Endothelial cell of umbilical vein (primary cell): ENCODE measurements at regions not wholly inside any gene's neighbourhood (a gene's known extent, or its start where the extent isn't known, plus 50 kb on each side); places are given as distances from the start of the nearest gene placed in this dataset.

Source experiments
- BruUV-seq: library from RNA; stranded (reverse); fragments of 400-500 nt; replicated peaks from 2 replicates; lab custom pipeline; 2021; lab: Mats Ljungman, UMichigan
- CTCF ChIA-PET: fragments of 300-600, 350-600 bp; sonication (Branson Sonifier 250); formaldehyde crosslinking; loops from one replicate; lab custom pipeline; 2021; ENCODE audit warnings: antibody characterized with exemption, inconsistent platforms; lab: Charles Lee
- POLR2A ChIA-PET: fragments of 300-600, 350-600 bp; sonication (Branson Sonifier 250); formaldehyde crosslinking; loops from one replicate; lab custom pipeline; 2021; ENCODE audit warnings: antibody characterized with exemption, inconsistent platforms; lab: Charles Lee
- DNase-seq: peaks from one replicate; pipeline ENCODE4 v3.0.0-alpha.2; 2011; ENCODE audit warnings: low read depth, low spot score
- FAIRE-seq: peaks from 2 replicates; lab custom pipeline; 2011; peaks lifted over from hg19 to GRCh38; lab: Jason Lieb, UNC
- H2AFZ ChIP-seq: 2 replicates; pipeline ENCODE4 v1.6.0; 2012; ENCODE audit warnings: low read depth, low read length, control low read depth, inconsistent platforms
- H3K27ac ChIP-seq: 2 replicates; pipeline ENCODE4 v1.5.1; 2011; ENCODE audit warnings: low read depth, mild to moderate bottlenecking, control low read depth, low read length, moderate library complexity; ENCODE audit not compliant: insufficient read depth
- H3K27me3 ChIP-seq, 2 experiments: 2 replicates each; pipeline versions ENCODE4 v1.6.0 to v1.6.1; 2011; ENCODE audit warnings: low read length in 2 of 2, mixed read lengths in 1 of 2; ENCODE audit not compliant: control insufficient read depth in 2 of 2, insufficient read depth in 2 of 2
- H3K36me3 ChIP-seq, 2 experiments: 2 replicates in 1 of 2; 3 replicates in 1 of 2; pipeline ENCODE4 v1.5.1; 2011; ENCODE audit warnings: low read length in 2 of 2, mild to moderate bottlenecking in 1 of 2, moderate library complexity in 1 of 2; ENCODE audit not compliant: control insufficient read depth in 2 of 2, insufficient read depth in 2 of 2; ENCODE audit errors: extremely low read depth in 1 of 2
- H3K4me1 ChIP-seq: 3 replicates; pipeline ENCODE4 v1.5.1; 2011; ENCODE audit warnings: mild to moderate bottlenecking, low read length; ENCODE audit not compliant: control insufficient read depth, insufficient read depth; ENCODE audit errors: extremely low read depth
- H3K4me2 ChIP-seq: 2 replicates; pipeline ENCODE4 v1.6.1; 2011; ENCODE audit warnings: low read length, control low read depth, mixed read lengths; ENCODE audit not compliant: insufficient read depth
- H3K4me3 ChIP-seq, 3 experiments: fragments of 200-600 bp in 1 of 3; sonication (generic), shearing (Covaris generic) in 1 of 3; replicated peaks in 1 of 3; 2 replicates each; pipeline ENCODE4 v1.5.1; 2011 to 2016; ENCODE audit warnings: control low read depth in 3 of 3, low read length in 3 of 3, mild to moderate bottlenecking in 2 of 3, inconsistent platforms in 1 of 3, low read depth in 1 of 3, moderate library complexity in 1 of 3; ENCODE audit not compliant: insufficient read depth in 1 of 3
- H3K79me2 ChIP-seq: 2 replicates; pipeline ENCODE4 v1.6.0; 2012; ENCODE audit warnings: low read length, inconsistent platforms; ENCODE audit not compliant: control insufficient read depth, insufficient read depth
- H3K9ac ChIP-seq: replicated peaks from 2 replicates; pipeline ENCODE3; 2011; ENCODE audit warnings: low read length, control low read depth; ENCODE audit not compliant: insufficient read depth; ENCODE audit errors: extremely low read depth
- H3K9me1 ChIP-seq: replicated peaks from 3 replicates; pipeline ENCODE4 v1.6.0; 2011; ENCODE audit warnings: mild to moderate bottlenecking, low read length; ENCODE audit not compliant: control insufficient read depth, insufficient read depth; ENCODE audit errors: extremely low read depth
- H3K9me3 ChIP-seq: replicated peaks from 2 replicates; pipeline ENCODE4 v1.5.1; 2012; ENCODE audit warnings: low read length, inconsistent platforms; ENCODE audit not compliant: control insufficient read depth, insufficient read depth
- H4K20me1 ChIP-seq: replicated peaks from 2 replicates; pipeline ENCODE3; 2011; ENCODE audit warnings: mild to moderate bottlenecking, low read length; ENCODE audit not compliant: control insufficient read depth, insufficient read depth; ENCODE audit errors: extremely low read depth
- CTCF ChIP-seq, 2 donors: IDR thresholded peaks; 1 replicate in 1 of 2; 2 replicates in 1 of 2; pipeline ENCODE4 v1.5.1; 2011; ENCODE audit warnings: low read length in 2 of 2, mild to moderate bottlenecking in 2 of 2, moderate library complexity in 2 of 2, control low read depth in 1 of 2, inconsistent platforms in 1 of 2, low read depth in 1 of 2; ENCODE audit not compliant: insufficient read depth in 1 of 2; ENCODE audit errors: extremely low read depth in 1 of 2
- EZH2 ChIP-seq: IDR thresholded peaks from 2 replicates; pipeline ENCODE4 v1.6.1; 2012; ENCODE audit warnings: borderline replicate concordance, low read depth, mild to moderate bottlenecking, moderate library complexity, low read length, inconsistent platforms; ENCODE audit not compliant: severe bottlenecking
- FOS ChIP-seq: IDR thresholded peaks from 2 replicates; pipeline ENCODE4 v1.6.1; 2011; ENCODE audit warnings: mild to moderate bottlenecking, low read length, moderate library complexity, borderline replicate concordance; ENCODE audit not compliant: insufficient read depth
- GATA2 ChIP-seq: IDR thresholded peaks from 2 replicates; pipeline ENCODE4 v1.7.0; 2011; ENCODE audit warnings: low read depth, mild to moderate bottlenecking, moderate library complexity, mixed read lengths, low read length; ENCODE audit not compliant: insufficient read length, insufficient read depth
- JUN ChIP-seq: IDR thresholded peaks from 2 replicates; pipeline ENCODE4 v1.6.1; 2011; ENCODE audit warnings: borderline replicate concordance, low read depth; ENCODE audit not compliant: insufficient read length, insufficient read depth
- MYC ChIP-seq: IDR thresholded peaks from one replicate; pipeline ENCODE4 v1.6.1; 2011; ENCODE audit warnings: mild to moderate bottlenecking, low read depth, low read length
- POLR2A ChIP-seq: IDR thresholded peaks from 2 replicates; pipeline ENCODE4 v1.6.1; 2012; ENCODE audit warnings: low read depth, mild to moderate bottlenecking, control low read depth, low read length
- POLR2AphosphoS5 ChIP-seq: IDR thresholded peaks from 2 replicates; pipeline ENCODE4 v1.6.1; 2012; ENCODE audit warnings: low read depth, mild to moderate bottlenecking, control low read depth, low read length, moderate library complexity; ENCODE audit not compliant: insufficient read depth
- dilution Hi-C: fragments of 300-500 bp; cut with MboI; formaldehyde crosslinking; loops from one replicate; pipeline ENCODE4 v1.15.0; 2019; ENCODE audit warnings: low sequenced_read_pairs; ENCODE audit not compliant: extremely low pct_ligation_motif_present
- intact Hi-C: fragments of 100-400 bp; cut with micrococcal nuclease; formaldehyde crosslinking; loops from one replicate; pipeline ENCODE4 v1.10.0; 2022
- TF ChIP-seq, protein P1 (sequence below): IDR thresholded peaks from 2 replicates; pipeline ENCODE4 v1.6.1; 2011; ENCODE audit not compliant: insufficient read depth, insufficient read length

DNA sequence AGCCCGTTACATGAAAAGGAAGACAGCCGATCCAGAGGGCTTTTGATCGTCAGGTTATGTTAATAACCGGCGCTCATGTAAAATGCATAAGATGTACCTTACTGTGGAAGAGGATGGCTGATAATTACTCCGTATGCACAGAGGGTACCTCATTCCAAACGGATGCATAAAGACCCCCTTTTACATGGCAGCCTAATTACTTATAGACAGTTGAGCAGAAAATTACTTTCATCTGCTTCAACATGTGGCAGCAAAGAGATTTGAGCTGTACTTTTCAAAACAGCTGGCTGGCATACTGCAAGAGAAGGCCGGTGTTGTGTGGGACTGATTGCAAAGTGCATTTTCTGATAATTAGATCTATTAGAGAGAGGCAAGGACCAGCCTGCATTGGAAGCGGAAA is 103.4 kb downstream of the SHOX start:
- H2AFZ ChIP-seq = no peak overlapping the region
- no peaks in the 10 kb centered on the region for H3K36me3 ChIP-seq
- H3K9me1 ChIP-seq = no peaks in the 10 kb centered on the region
- H3K9ac ChIP-seq = no peak overlapping the region
- peaks cover 2% of the 10 kb centered on the region for H3K9me3 ChIP-seq
- H3K4me3 ChIP-seq = no peak overlapping the region
- CTCF ChIA-PET = no interaction called here
- intact Hi-C loops = no loop called here
- no peaks in the 10 kb centered on the region for H4K20me1 ChIP-seq
- H3K4me1 ChIP-seq = no peaks in the 10 kb centered on the region
- FAIRE-seq (no peak), DNase-seq (no peak)
- TF ChIP-seq, protein P1, sequence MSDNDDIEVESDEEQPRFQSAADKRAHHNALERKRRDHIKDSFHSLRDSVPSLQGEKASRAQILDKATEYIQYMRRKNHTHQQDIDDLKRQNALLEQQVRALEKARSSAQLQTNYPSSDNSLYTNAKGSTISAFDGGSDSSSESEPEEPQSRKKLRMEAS = no peak
- TF ChIP-seq MYC = no peak
- no peak for TF ChIP-seq POLR2A
- TF ChIP-seq FOS = no peak
- no peak for TF ChIP-seq JUN
- no peak for TF ChIP-seq EZH2
- TF ChIP-seq POLR2AphosphoS5 = no peak
- TF ChIP-seq GATA2 = no peak
- no peak for TF ChIP-seq CTCF (IDR thresholded peaks at IDR 0.05; ENCODE audit: extremely low read depth in 1 of 2, insufficient read depth in 1 of 2, low read depth in 1 of 2, low read length in 2 of 2)
- no TSS peak for BruUV-seq
- dilution Hi-C loops = no loop called here
- H3K27ac ChIP-seq = no peak overlapping the region
- no peak overlapping the region for H3K4me2 ChIP-seq
- POLR2A ChIA-PET = no interaction called here
- no peaks in the 10 kb centered on the region for H3K27me3 ChIP-seq
- no peaks in the 10 kb centered on the region for H3K79me2 ChIP-seq
